Prostate gland (tissue), 2 donors: ENCODE measurements at regions not wholly inside any gene's neighbourhood (a gene's known extent, or its start where the extent isn't known, plus 50 kb on each side); places are given as distances from the start of the nearest gene placed in this dataset.
"Not testable (repeated sequence)": the region's sequence is repeated elsewhere in the genome, so short reads cannot be mapped to it uniquely, and the experiment has no call there.

Experiments
- DNase-seq: peaks from one replicate; pipeline ENCODE4 v3.0.0-alpha.2; 2019; ENCODE audit warnings: low spot score
- H3K27ac ChIP-seq, 2 donors: fragments of 200-600 bp; sonication (generic); 2 replicates each; pipeline ENCODE4 v1.5.1; 2017 to 2019
- H3K27me3 ChIP-seq: fragments of 200-600 bp; sonication (generic); replicated peaks from 2 replicates; pipeline ENCODE4 v1.5.1; 2019; ENCODE audit not compliant: insufficient read depth
- H3K36me3 ChIP-seq, 2 donors: fragments of 200-600 bp; sonication (generic); 1 replicate in 1 of 2; 2 replicates in 1 of 2; pipeline versions ENCODE4 v1.5.1 to v1.8.1; 2017 to 2019
- H3K4me1 ChIP-seq: fragments of 200-600 bp; sonication (generic); replicated peaks from 2 replicates; pipeline ENCODE4 v1.5.1; 2019
- H3K4me3 ChIP-seq, 2 donors: fragments of 200-600 bp; sonication (generic); 2 replicates each; pipeline ENCODE4 v1.5.1; 2017 to 2019
- H3K9me3 ChIP-seq: fragments of 200-600 bp; sonication (generic); 2 replicates; pipeline ENCODE4 v1.5.1; 2017
- POLR2A ChIP-seq: fragments of 450-650 bp; IDR thresholded peaks from one replicate; pipeline ENCODE4 v1.6.1; 2016; ENCODE audit warnings: antibody characterized with exemption, mild to moderate bottlenecking
- POLR2AphosphoS5 ChIP-seq: sonication (generic); formaldehyde crosslinking; IDR thresholded peaks from one replicate; pipeline ENCODE4 v1.6.1; 2017; ENCODE audit warnings: antibody characterized with exemption
- WGBS: methylation state at CpG from one replicate; pipeline ENCODE4 v1.1.5; 2018; 5-methylcytosine and 5-hydroxymethylcytosine counted together
- intact Hi-C: fragments of 100-400 bp; cut with DNase I; formaldehyde crosslinking; loops from one replicate; pipeline ENCODE4 v1.14.2; 2022
- TF ChIP-seq, protein P1 (sequence below), 4 experiments: fragments of 200-600 bp in 2 of 4; fragments of 450-650 bp in 2 of 4; sonication (generic) in 2 of 4; IDR thresholded peaks; 1 replicate in 3 of 4; 2 replicates in 1 of 4; pipeline ENCODE4 v1.5.1; 2016 to 2019; ENCODE audit warnings: antibody characterized with exemption in 4 of 4, mild to moderate bottlenecking in 2 of 4, moderate library complexity in 2 of 4

DNA sequence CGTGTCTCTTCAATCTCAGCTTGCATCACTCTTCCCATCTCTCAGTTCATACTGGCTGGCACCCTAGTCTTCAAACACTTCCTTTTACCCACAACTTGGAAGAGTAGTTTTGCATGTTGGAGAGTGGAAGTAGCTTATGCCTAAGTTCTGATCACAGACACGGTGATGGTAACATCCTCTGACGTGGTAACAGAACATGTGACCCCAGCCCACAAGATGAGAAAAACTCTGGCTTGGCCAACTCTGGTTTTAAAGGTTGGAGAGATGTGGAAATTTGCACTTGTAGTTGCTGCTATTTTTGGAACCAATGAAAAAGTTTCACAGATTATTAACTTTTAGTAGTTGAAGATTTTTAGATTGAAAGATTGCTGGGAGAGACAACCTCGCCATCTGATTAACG is 155.4 kb upstream of the SLC35G4 start:
- 65% methylated on average over 5 of the region's 5 CpGs for WGBS
- no peaks in the 10 kb centered on the region for H3K27me3 ChIP-seq

DNA sequence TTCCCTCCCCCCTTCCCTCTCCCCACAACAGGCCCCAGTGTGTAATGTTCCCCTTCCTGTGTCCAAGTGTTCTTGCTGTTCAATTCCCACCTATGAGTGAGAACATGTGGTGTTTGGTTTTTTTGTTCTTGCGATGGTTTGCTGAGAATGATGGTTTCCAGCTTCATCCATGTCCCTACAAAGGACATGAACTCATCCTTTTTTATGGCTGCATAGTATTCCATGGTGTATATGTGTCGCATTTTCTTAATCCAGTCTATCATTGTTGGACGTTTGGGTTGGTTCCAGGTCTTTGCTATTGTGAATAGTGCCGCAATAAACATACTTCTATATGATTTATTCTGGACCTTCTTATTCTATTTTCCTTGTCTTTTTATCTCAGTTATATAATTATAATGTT is 165.2 kb upstream of the SLC35G4 start:
- intact Hi-C loops, H3K4me3 ChIP-seq, H3K27ac ChIP-seq, DNase-seq, H3K9me3 ChIP-seq, H3K27me3 ChIP-seq, H3K4me1 ChIP-seq, H3K36me3 ChIP-seq: not testable (repeated sequence)
- 91% methylated on average over 4 of the region's 4 CpGs for WGBS

More for the DNA sequence above, 155.4 kb upstream of the SLC35G4 start:
- H3K36me3 ChIP-seq, result no peaks in the 10 kb centered on the region
- no peak overlapping the region for H3K4me3 ChIP-seq
- TF ChIP-seq POLR2A, result no peak
- no peak for TF ChIP-seq POLR2AphosphoS5
- TF ChIP-seq, protein P1, sequence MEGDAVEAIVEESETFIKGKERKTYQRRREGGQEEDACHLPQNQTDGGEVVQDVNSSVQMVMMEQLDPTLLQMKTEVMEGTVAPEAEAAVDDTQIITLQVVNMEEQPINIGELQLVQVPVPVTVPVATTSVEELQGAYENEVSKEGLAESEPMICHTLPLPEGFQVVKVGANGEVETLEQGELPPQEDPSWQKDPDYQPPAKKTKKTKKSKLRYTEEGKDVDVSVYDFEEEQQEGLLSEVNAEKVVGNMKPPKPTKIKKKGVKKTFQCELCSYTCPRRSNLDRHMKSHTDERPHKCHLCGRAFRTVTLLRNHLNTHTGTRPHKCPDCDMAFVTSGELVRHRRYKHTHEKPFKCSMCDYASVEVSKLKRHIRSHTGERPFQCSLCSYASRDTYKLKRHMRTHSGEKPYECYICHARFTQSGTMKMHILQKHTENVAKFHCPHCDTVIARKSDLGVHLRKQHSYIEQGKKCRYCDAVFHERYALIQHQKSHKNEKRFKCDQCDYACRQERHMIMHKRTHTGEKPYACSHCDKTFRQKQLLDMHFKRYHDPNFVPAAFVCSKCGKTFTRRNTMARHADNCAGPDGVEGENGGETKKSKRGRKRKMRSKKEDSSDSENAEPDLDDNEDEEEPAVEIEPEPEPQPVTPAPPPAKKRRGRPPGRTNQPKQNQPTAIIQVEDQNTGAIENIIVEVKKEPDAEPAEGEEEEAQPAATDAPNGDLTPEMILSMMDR (IDR thresholded peaks at IDR 0.05), result no peak
- no peak overlapping the region for H3K27ac ChIP-seq
- intact Hi-C loops, result no loop called here
- DNase-seq, result no peak
- no peaks in the 10 kb centered on the region for H3K9me3 ChIP-seq
- H3K4me1 ChIP-seq, result no peaks in the 10 kb centered on the region

DNA sequence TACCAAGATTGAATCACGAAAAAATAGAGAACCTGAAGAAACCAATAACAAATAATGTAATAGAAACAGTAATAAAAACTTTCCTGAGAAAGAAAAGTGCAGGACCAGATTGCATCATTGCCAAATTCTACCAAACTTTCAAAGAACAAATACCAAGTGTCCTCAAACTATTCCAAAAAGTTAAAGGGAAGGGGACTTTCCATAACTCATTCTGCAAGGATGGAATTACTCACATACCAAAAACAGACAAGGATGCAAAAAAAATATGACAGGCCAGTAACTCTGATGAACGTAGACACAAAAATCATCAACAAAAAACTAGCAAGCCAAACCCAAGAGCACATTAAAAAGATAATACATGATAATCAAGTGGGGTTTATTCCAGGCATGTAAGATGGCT is 172.3 kb upstream of the SLC35G4 start:
- no peaks in the 10 kb centered on the region for H3K27me3 ChIP-seq
- TF ChIP-seq POLR2AphosphoS5, result no peak
- TF ChIP-seq, protein P1 (IDR thresholded peaks at IDR 0.05), result no peak
- no peak for TF ChIP-seq POLR2A
- no peaks in the 10 kb centered on the region for H3K9me3 ChIP-seq
- no peak overlapping the region for H3K4me3 ChIP-seq
- intact Hi-C loops, result no loop called here
- no peaks in the 10 kb centered on the region for H3K4me1 ChIP-seq
- no peaks in the 10 kb centered on the region for H3K36me3 ChIP-seq
- DNase-seq, result no peak
- H3K27ac ChIP-seq, result no peak overlapping the region
- WGBS, result 37% methylated on average over 2 of the region's 2 CpGs

DNA sequence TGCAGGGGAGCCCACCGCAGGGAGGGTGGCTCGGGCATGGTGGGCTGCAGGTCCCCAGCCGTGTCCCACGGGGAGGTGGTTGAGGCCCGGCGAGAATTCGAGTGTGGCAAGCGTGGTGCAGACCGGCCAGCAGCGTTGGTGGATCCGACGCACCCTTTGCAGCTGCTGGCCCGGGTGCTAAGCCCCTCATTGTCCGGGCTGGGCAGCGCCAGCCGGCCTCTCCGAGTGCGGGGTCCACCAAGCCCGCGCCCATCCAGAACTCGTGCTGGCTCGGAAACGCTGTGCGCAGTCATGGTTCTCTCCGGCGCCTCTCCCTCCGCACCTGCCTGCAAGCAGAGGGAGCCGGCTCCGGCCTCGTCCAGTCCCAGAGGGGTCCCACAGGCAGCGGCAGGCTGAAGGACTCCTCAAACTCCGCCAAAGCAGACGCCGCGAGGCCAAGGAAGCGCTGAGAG is 177.0 kb upstream of the SLC35G4 start:
- Histone ChIP-seq H3K27me3 (no peaks in the 10 kb centered on the region), H3K4me3 (no peak overlapping the region), H3K9me3 (no peaks in the 10 kb centered on the region), H3K27ac (no peak overlapping the region), H3K36me3 (no peaks in the 10 kb centered on the region), H3K4me1 (no peaks in the 10 kb centered on the region)
- TF ChIP-seq, protein P1 (IDR thresholded peaks at IDR 0.05), result no peak
- TF ChIP-seq POLR2A, result no peak
- no peak for TF ChIP-seq POLR2AphosphoS5
- 94% methylated on average over 15 of the region's 36 CpGs for WGBS
- intact Hi-C loops, result no loop called here
- DNase-seq, result no peak

DNA sequence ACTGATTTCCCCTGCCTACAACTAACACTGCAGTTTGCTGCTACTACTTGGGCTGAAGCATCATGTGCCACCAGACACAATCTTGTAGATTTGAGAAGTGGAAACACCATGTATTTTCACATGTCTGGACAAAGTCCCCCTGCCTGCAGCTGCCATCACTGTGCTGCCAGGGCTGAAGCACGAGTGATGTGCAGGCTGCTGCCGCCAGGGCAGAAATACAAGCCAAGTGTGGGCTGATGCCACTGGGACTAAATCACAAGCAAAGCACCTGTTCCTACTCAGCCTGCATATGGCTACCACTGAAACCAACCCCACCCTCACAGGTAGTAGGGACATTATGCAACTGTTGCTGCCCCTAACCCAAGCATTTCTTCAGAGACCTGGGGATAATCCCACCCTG is 179.5 kb upstream of the SLC35G4 start:
- intact Hi-C loops, result no loop called here
- TF ChIP-seq, protein P1 (IDR thresholded peaks at IDR 0.05), result no peak
- TF ChIP-seq POLR2A (no peak), POLR2AphosphoS5 (no peak)

More for the DNA sequence above, 179.5 kb upstream of the SLC35G4 start:
- H3K36me3 ChIP-seq, result no peaks in the 10 kb centered on the region
- H3K27me3 ChIP-seq, result no peaks in the 10 kb centered on the region
- no peaks in the 10 kb centered on the region for H3K4me1 ChIP-seq
- WGBS, result 67% methylated on average over 2 of the region's 2 CpGs
- DNase-seq, result no peak
- H3K9me3 ChIP-seq, result no peaks in the 10 kb centered on the region
- no peak overlapping the region for H3K4me3 ChIP-seq
- H3K27ac ChIP-seq, result no peak overlapping the region
